HL-60/S4 treated with retinoic acid at 250 ng/mL for 4 days and 3 days (cell line): ENCODE measurements at regions not wholly inside any gene's neighbourhood (a gene's known extent, or its start where the extent isn't known, plus 50 kb on each side); places are given as distances from the start of the nearest gene placed in this dataset.

Source experiments
- in situ Hi-C: fragments of 300-500 bp; cut with MboI; formaldehyde crosslinking; loops from 2 replicates; pipeline ENCODE4 v1.7.0; 2022; ENCODE audit warnings: low sequenced_read_pairs

GRCh38 chr12:93318720-93319522 is 58.8 kb upstream of the NUDT4 start:
- in situ Hi-C loops: no loop called here

DNA sequence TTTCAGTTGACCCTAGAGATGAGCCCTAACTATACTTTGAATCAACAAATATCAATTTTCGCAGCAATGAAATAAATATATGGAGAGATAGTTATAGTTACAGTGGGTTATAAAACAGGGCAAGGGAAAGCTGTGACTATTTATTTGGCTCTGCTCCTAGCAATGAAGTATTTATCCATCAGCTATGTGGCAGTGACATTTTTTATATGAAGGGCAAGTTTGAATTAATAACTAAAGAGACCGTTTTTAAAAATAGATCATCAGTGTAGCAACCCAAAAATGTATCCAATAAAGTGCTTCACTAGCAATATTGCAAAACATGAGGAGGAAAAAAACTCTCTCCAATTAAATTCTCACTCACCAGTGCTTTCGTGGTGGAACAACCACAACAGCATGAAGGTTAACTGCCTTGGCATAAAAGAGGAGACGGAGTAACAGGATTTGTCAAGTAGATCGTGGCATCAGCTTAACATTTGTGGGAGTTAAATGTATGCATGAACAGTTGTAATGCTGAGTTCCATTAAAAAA is 58.1 kb upstream of the NUDT4 start:
- in situ Hi-C loops: no loop called here

DNA sequence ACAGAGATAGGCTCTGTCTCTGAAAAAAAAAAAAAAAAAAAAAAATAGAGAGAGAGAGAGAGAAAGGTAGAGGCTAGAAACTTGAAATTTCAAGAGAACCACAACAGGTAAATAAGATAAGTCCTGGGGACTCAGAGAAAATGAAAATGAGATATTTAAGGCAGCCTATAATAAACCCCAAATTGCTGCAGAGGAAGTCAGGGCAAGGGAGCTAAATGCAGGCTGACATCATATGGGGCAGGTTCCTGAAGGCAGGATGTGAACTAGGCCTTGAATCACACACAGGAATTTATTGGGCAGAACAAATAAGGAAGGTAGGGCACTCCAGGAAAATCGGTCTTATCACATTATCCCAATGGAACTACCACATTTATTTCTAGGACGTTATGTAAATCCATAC is 54.9 kb upstream of the NUDT4 start:
- in situ Hi-C loops: no loop called here

GRCh38 chr12:93323625-93324329 is 53.9 kb upstream of the NUDT4 start:
- in situ Hi-C loops: no loop called here

- in situ Hi-C loops: no loop called here
These were observed 51.9 kb upstream of the NUDT4 start for GRCh38 chr12:93325855-93326254.
